ENCODE measurements at regions not wholly inside any gene's neighbourhood (a gene's known extent, or its start where the extent isn't known, plus 50 kb on each side); places are given as distances from the start of the nearest gene placed in this dataset.
A peak's percentile ranks its signal among the peaks of the same experiment; 100 is the strongest.
"Not testable (repeated sequence)": the region's sequence is repeated elsewhere in the genome, so short reads cannot be mapped to it uniquely, and the experiment has no call there.

DNA sequence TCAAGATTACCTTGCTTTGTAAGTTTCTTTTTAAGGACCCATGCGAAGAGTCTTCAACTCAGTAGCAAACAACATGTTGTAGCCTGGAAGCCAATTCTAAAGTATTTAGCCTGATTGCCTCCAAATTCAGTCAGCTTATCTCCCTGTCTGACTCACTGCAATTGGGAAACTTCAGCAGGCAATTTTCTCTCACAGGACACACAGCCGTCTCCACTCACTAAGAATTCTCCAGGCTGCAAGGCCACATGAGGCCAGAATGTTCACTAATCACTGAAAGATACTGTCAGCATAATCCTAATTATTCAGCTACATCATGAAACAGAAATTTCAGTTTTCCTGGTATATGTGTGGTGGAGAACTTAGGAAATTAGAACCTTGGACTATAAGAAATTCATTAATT is 78.1 kb upstream of the PDE1A start:
- Histone ChIP-seq H3K27me3 (ENCODE audit: insufficient read depth, low read length, poor library complexity) (no peaks in the 10 kb centered on the region), H3K4me3 (ENCODE audit: low read length) (no peak overlapping the region), H3K79me2 (ENCODE audit: control insufficient read depth, insufficient read depth, low read length) (no peaks in the 10 kb centered on the region), H2BK5ac (ENCODE audit: low read length) (no peak overlapping the region), H3K23ac (ENCODE audit: low read length) (no peak overlapping the region), H2BK120ac (ENCODE audit: low read depth, low read length) (no peak overlapping the region), H3K79me1 (ENCODE audit: low read length) (no peaks in the 10 kb centered on the region), H3K9ac (ENCODE audit: low read length) (no peak overlapping the region), H2AK5ac (ENCODE audit: low read length) (no peak overlapping the region), H3K27ac (ENCODE audit: low read depth, low read length) (no peak overlapping the region), H3K36me3 (ENCODE audit: control insufficient read depth, insufficient read depth, low read length) (no peaks in the 10 kb centered on the region), H4K5ac (ENCODE audit: low read length) (no peak overlapping the region), H3K56ac (ENCODE audit: low read length) (no peak overlapping the region), H3K18ac (ENCODE audit: low read length) (no peak overlapping the region), H3K4me2 (ENCODE audit: low read length) (no peak overlapping the region), H3K4ac (ENCODE audit: low read depth, low read length) (no peak overlapping the region), H2BK15ac (replicated peaks; ENCODE audit: low read depth) (no peak overlapping the region), H4K8ac (ENCODE audit: low read depth, low read length) (no peak overlapping the region), H3K4me1 (ENCODE audit: control insufficient read depth, low read depth, low read length) (no peaks in the 10 kb centered on the region)
- DNase-seq = peak; percentile 60
- no CpG with 5 or more reads among the region's 2 CpGs for WGBS (ENCODE audit: extremely low coverage, insufficient coverage, low lambda C conversion rate)

DNA sequence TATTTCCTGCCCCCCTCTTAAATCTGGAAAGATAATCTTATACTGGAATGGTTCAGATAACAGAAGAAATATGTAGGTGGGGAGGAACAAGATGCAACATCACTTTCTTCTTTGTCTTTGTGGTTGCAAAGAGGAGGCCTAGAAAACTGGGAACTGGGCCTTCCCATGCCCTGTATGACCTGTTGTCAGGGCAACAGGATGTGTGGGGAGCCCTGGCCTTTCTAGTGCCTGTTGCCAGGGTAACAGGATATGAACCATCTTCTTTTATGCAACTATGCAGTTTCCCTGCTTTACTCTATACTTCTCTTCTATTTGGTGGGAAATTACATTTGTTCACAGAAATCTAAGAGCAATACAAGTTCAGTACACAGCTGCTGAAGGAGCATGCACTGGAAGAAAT is 79.8 kb upstream of the PDE1A start:
- H2AK5ac ChIP-seq (ENCODE audit: low read length) = no peak overlapping the region
- no peaks in the 10 kb centered on the region for H3K4me1 ChIP-seq (ENCODE audit: control insufficient read depth, low read depth, low read length)

DNA sequence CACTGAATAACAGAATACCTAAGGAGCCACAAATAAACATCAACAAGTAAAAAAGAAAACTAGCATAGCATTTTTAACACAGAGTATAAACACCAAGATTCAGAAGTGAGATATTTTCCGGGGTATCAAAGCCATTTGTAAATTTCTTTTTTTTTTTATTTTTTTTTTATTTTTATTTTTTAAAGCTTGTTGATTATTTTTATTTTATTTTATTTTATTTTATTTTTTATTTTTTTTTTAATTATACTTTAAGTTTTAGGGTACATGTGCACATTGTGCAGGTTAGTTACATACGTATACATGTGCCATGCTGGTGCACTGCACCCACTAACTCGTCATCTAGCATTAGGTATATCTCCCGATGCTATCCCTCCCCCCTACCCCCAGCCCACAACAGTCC is 81.7 kb upstream of the PDE1A start:
- H2BK5ac ChIP-seq (ENCODE audit: low read length); H2AK5ac ChIP-seq (ENCODE audit: low read length); H3K27ac ChIP-seq (ENCODE audit: low read depth, low read length); H2BK120ac ChIP-seq (ENCODE audit: low read depth, low read length); H4K5ac ChIP-seq (ENCODE audit: low read length); H3K4me1 ChIP-seq (ENCODE audit: control insufficient read depth, low read depth, low read length); H3K79me1 ChIP-seq (ENCODE audit: low read length); H3K56ac ChIP-seq (ENCODE audit: low read length); H3K4me2 ChIP-seq (ENCODE audit: low read length); H3K27me3 ChIP-seq (ENCODE audit: insufficient read depth, low read length, poor library complexity); H3K9ac ChIP-seq (ENCODE audit: low read length); H3K18ac ChIP-seq (ENCODE audit: low read length); H3K4ac ChIP-seq (ENCODE audit: low read depth, low read length); H3K79me2 ChIP-seq (ENCODE audit: control insufficient read depth, insufficient read depth, low read length); H2BK15ac ChIP-seq (replicated peaks; ENCODE audit: low read depth); H3K36me3 ChIP-seq (ENCODE audit: control insufficient read depth, insufficient read depth, low read length); H3K23ac ChIP-seq (ENCODE audit: low read length); H4K8ac ChIP-seq (ENCODE audit: low read depth, low read length); DNase-seq; H3K4me3 ChIP-seq (ENCODE audit: low read length): not testable (repeated sequence)
- no CpG with 5 or more reads among the region's 4 CpGs for WGBS (ENCODE audit: extremely low coverage, insufficient coverage, low lambda C conversion rate)

More for the DNA sequence above, 79.8 kb upstream of the PDE1A start:
- H3K4me3 ChIP-seq (ENCODE audit: low read length) = no peak overlapping the region
- H3K79me1 ChIP-seq (ENCODE audit: low read length) = no peaks in the 10 kb centered on the region
- H3K18ac ChIP-seq (ENCODE audit: low read length) = no peak overlapping the region
- no peak overlapping the region for H3K4me2 ChIP-seq (ENCODE audit: low read length)
- H3K56ac ChIP-seq (ENCODE audit: low read length) = no peak overlapping the region
- H4K5ac ChIP-seq (ENCODE audit: low read length) = no peak overlapping the region
- no peak overlapping the region for H3K23ac ChIP-seq (ENCODE audit: low read length)
- H2BK120ac ChIP-seq (ENCODE audit: low read depth, low read length) = no peak overlapping the region
- H3K36me3 ChIP-seq (ENCODE audit: control insufficient read depth, insufficient read depth, low read length) = no peaks in the 10 kb centered on the region
- H3K4ac ChIP-seq (ENCODE audit: low read depth, low read length) = no peak overlapping the region
- no peak overlapping the region for H3K9ac ChIP-seq (ENCODE audit: low read length)
- DNase-seq = peak; percentile 21
- H2BK15ac ChIP-seq (replicated peaks; ENCODE audit: low read depth) = no peak overlapping the region
- H4K8ac ChIP-seq (ENCODE audit: low read depth, low read length) = no peak overlapping the region
- no peak overlapping the region for H3K27ac ChIP-seq (ENCODE audit: low read depth, low read length)
- no peaks in the 10 kb centered on the region for H3K27me3 ChIP-seq (ENCODE audit: insufficient read depth, low read length, poor library complexity)
- H2BK5ac ChIP-seq (ENCODE audit: low read length) = no peak overlapping the region
- H3K79me2 ChIP-seq (ENCODE audit: control insufficient read depth, insufficient read depth, low read length) = no peaks in the 10 kb centered on the region

DNA sequence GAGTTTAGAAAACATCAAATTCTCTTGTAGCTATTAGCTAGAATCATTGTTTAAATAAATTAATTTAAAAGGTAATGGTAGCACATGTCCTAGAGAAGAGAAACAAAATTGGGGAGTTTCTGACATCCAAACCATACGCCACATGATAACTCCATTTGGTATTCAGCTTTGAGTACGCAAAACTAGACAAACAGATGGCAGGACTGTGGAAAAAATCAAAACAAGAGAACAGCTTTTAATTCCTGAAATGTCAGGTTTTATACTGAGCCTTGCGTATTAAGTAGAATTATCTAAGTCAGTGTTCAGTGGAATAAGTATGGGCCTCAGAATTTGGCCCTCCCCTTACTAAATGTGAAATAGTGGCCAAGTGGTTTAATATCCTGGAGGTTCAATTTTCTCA is 82.4 kb upstream of the PDE1A start:
- Histone ChIP-seq H3K4ac (ENCODE audit: low read depth, low read length) (no peak overlapping the region), H2AK5ac (ENCODE audit: low read length) (no peak overlapping the region), H3K56ac (ENCODE audit: low read length) (no peak overlapping the region), H3K79me2 (ENCODE audit: control insufficient read depth, insufficient read depth, low read length) (no peaks in the 10 kb centered on the region), H2BK5ac (ENCODE audit: low read length) (no peak overlapping the region), H3K4me3 (ENCODE audit: low read length) (no peak overlapping the region), H3K18ac (ENCODE audit: low read length) (no peak overlapping the region), H3K36me3 (ENCODE audit: control insufficient read depth, insufficient read depth, low read length) (no peaks in the 10 kb centered on the region), H2BK15ac (replicated peaks; ENCODE audit: low read depth) (no peak overlapping the region), H3K27me3 (ENCODE audit: insufficient read depth, low read length, poor library complexity) (no peaks in the 10 kb centered on the region), H2BK120ac (ENCODE audit: low read depth, low read length) (no peak overlapping the region), H3K4me1 (ENCODE audit: control insufficient read depth, low read depth, low read length) (no peaks in the 10 kb centered on the region), H3K9ac (ENCODE audit: low read length) (no peak overlapping the region), H3K4me2 (ENCODE audit: low read length) (no peak overlapping the region), H4K8ac (ENCODE audit: low read depth, low read length) (no peak overlapping the region), H4K5ac (ENCODE audit: low read length) (no peak overlapping the region), H3K23ac (ENCODE audit: low read length) (no peak overlapping the region), H3K79me1 (ENCODE audit: low read length) (no peaks in the 10 kb centered on the region), H3K27ac (ENCODE audit: low read depth, low read length) (no peak overlapping the region)
- DNase-seq = no peak
- WGBS (ENCODE audit: extremely low coverage, insufficient coverage, low lambda C conversion rate) = no CpG with 5 or more reads among the region's 3 CpGs

DNA sequence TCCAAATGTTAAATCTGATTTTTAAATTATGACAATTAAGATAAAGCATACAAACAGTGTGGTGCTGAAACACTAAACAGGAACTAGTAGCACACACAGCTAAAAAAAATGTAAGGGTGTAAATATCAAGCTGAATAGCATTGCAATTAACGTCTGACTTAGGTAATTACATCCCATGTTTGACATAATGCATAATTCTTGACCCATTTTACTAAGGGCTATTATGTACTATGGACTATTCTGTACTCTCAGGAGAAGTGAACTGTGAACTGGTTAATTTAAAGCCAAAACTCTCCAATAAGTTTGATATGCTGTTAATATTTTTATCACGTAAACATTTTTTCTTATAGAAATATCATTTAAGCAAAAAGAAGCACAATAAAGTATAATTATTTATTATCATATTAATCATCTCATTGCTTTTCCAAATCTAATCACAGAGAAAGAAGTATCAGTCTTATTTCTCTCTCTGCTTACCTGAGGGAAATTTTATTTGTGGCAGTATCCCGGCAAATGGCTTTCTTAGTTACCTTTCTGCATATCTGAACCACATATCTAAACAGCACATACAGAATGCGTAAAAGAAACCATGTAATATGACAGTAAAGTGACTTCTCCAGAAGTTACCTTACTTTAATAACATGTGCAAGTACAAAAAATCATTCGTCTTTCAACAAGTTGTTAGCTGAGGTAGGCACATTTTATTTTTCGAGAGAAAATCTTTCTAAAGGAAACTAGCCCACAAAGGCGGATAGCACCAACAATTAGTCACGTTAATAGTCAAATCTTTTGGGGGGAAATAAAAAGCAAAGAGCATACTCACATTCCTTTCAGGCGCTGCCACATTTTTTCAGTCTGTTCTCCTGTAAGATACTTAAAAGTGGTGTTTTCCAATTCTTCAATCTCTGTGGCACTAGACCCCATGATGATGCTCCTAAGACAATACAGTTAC is 94.9 kb upstream of the PDE1A start:
- Histone ChIP-seq H2BK120ac (ENCODE audit: low read depth, low read length) (no peak overlapping the region), H2AK5ac (ENCODE audit: low read length) (no peak overlapping the region), H3K79me1 (ENCODE audit: low read length) (no peaks in the 10 kb centered on the region), H3K9ac (ENCODE audit: low read length) (no peak overlapping the region), H3K27ac (ENCODE audit: low read depth, low read length) (no peak overlapping the region), H3K56ac (ENCODE audit: low read length) (no peak overlapping the region), H3K4me1 (ENCODE audit: control insufficient read depth, low read depth, low read length) (no peaks in the 10 kb centered on the region), H3K4me2 (ENCODE audit: low read length) (no peak overlapping the region), H3K79me2 (ENCODE audit: control insufficient read depth, insufficient read depth, low read length) (no peaks in the 10 kb centered on the region), H4K8ac (ENCODE audit: low read depth, low read length) (no peak overlapping the region), H2BK5ac (ENCODE audit: low read length) (no peak overlapping the region), H3K27me3 (ENCODE audit: insufficient read depth, low read length, poor library complexity) (no peaks in the 10 kb centered on the region), H3K36me3 (ENCODE audit: control insufficient read depth, insufficient read depth, low read length) (no peaks in the 10 kb centered on the region), H2BK15ac (replicated peaks; ENCODE audit: low read depth) (no peak overlapping the region), H3K23ac (ENCODE audit: low read length) (no peak overlapping the region), H3K4ac (ENCODE audit: low read depth, low read length) (no peak overlapping the region), H4K5ac (ENCODE audit: low read length) (no peak overlapping the region), H3K4me3 (ENCODE audit: low read length) (no peak overlapping the region), H3K18ac (ENCODE audit: low read length) (no peak overlapping the region)
- DNase-seq = no peak
- 100% methylated on average over 1 of the region's 9 CpGs for WGBS (ENCODE audit: extremely low coverage, insufficient coverage, low lambda C conversion rate)

DNA sequence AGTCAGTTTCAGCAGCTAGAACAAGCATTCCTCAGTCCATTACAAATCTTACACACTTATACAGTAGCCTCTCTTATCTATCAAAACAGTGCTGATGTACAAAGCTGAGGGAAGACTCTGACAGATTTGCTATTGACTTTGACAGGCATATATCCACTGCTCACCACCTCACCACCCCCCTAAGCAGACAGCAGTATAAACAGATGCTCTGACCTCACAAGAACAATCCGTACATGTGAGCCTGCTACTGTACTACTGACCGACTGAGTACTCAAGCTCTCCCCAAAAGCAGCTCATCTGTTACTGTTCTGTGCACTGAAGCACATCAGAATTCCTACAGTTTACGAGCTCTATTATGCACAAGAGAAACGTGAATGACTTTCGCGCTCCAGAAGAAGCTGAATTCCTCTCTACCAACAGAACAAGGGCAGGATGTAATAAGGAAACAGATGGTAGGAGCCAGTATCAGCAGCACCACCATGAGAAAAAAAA is 95.6 kb upstream of the PDE1A start:
- no peak overlapping the region for H3K4me3 ChIP-seq (ENCODE audit: low read length)
- H3K4ac ChIP-seq (ENCODE audit: low read depth, low read length) = no peak overlapping the region
- H3K56ac ChIP-seq (ENCODE audit: low read length) = no peak overlapping the region
- H4K8ac ChIP-seq (ENCODE audit: low read depth, low read length) = no peak overlapping the region
- H3K9ac ChIP-seq (ENCODE audit: low read length) = no peak overlapping the region
- DNase-seq = no peak
- no peaks in the 10 kb centered on the region for H3K36me3 ChIP-seq (ENCODE audit: control insufficient read depth, insufficient read depth, low read length)
- no peak overlapping the region for H4K5ac ChIP-seq (ENCODE audit: low read length)
- WGBS (ENCODE audit: extremely low coverage, insufficient coverage, low lambda C conversion rate) = no CpG with 5 or more reads among the region's 6 CpGs
- no peaks in the 10 kb centered on the region for H3K4me1 ChIP-seq (ENCODE audit: control insufficient read depth, low read depth, low read length)
- no peak overlapping the region for H3K4me2 ChIP-seq (ENCODE audit: low read length)
- H2BK15ac ChIP-seq (replicated peaks; ENCODE audit: low read depth) = no peak overlapping the region
- no peak overlapping the region for H3K27ac ChIP-seq (ENCODE audit: low read depth, low read length)
- no peak overlapping the region for H3K23ac ChIP-seq (ENCODE audit: low read length)
- H3K27me3 ChIP-seq (ENCODE audit: insufficient read depth, low read length, poor library complexity) = no peaks in the 10 kb centered on the region
- H3K79me1 ChIP-seq (ENCODE audit: low read length) = no peaks in the 10 kb centered on the region
- no peak overlapping the region for H2BK120ac ChIP-seq (ENCODE audit: low read depth, low read length)
- no peak overlapping the region for H2BK5ac ChIP-seq (ENCODE audit: low read length)
- H3K18ac ChIP-seq (ENCODE audit: low read length) = no peak overlapping the region
- no peak overlapping the region for H2AK5ac ChIP-seq (ENCODE audit: low read length)
- H3K79me2 ChIP-seq (ENCODE audit: control insufficient read depth, insufficient read depth, low read length) = no peaks in the 10 kb centered on the region
